Astrocyte (in vitro differentiated cells and primary cell): ENCODE measurements at regions not wholly inside any gene's neighbourhood (a gene's known extent, or its start where the extent isn't known, plus 50 kb on each side); places are given as distances from the start of the nearest gene placed in this dataset.

Experiments used
- EZH2 ChIP-seq: IDR thresholded peaks from 2 replicates; pipeline ENCODE4 v1.6.1; 2012; ENCODE audit warnings: mild to moderate bottlenecking, low read length, inconsistent platforms; ENCODE audit not compliant: insufficient read depth
- TF ChIP-seq, protein P1 (sequence below): IDR thresholded peaks from 2 replicates; pipeline ENCODE4 v1.5.1; 2011; ENCODE audit warnings: low read depth, mild to moderate bottlenecking, inconsistent platforms, low read length, moderate library complexity; ENCODE audit not compliant: insufficient read depth

DNA sequence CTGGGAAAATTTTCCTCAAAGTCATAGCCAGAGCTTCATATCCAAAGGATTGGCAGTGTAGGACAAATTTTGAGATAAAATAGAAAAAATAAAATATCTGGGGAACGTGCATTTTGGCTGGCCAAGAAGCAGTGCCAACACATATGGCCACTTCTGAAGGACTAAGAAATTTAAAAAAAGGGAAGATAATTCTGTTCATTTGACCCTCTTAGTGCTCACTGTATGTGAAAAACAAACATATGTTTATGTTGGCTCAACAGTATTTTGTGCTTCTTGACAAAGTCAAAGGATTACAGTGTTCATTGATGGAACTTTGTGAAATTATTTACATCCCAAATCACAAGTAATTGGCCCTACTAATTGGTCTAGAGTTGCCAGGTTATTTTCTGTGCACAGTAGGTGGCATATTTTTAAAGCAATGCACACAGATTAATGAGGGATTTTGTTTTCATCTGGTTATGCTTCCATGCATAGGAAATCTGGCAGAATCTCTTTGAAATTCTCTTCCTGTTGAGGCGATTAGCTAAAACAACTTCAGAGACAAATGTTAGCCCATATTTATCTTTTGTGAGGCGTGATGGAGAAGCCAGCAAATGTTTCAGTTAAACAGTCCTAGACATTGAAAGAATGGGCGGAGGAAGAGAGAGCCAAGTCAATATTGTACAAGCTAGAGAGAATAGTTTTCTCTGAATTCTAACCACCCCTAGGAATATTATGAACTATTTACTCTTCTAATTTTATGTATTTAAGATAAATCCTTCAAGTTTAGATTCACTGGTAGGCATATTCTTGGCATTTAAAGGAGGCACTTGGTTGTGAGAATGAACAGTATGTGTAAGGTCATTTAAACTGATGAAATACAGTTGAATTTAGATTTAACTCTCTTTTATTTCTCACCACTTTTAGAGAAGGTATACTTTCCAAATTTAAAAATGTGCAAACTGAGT lies 237.7 kb upstream of the MBL2 start:
- TF ChIP-seq, protein P1, sequence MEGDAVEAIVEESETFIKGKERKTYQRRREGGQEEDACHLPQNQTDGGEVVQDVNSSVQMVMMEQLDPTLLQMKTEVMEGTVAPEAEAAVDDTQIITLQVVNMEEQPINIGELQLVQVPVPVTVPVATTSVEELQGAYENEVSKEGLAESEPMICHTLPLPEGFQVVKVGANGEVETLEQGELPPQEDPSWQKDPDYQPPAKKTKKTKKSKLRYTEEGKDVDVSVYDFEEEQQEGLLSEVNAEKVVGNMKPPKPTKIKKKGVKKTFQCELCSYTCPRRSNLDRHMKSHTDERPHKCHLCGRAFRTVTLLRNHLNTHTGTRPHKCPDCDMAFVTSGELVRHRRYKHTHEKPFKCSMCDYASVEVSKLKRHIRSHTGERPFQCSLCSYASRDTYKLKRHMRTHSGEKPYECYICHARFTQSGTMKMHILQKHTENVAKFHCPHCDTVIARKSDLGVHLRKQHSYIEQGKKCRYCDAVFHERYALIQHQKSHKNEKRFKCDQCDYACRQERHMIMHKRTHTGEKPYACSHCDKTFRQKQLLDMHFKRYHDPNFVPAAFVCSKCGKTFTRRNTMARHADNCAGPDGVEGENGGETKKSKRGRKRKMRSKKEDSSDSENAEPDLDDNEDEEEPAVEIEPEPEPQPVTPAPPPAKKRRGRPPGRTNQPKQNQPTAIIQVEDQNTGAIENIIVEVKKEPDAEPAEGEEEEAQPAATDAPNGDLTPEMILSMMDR: no peak
- no peak for TF ChIP-seq EZH2
